RPMI7951 (cell line): ENCODE measurements at regions not wholly inside any gene's neighbourhood (a gene's known extent, or its start where the extent isn't known, plus 50 kb on each side); places are given as distances from the start of the nearest gene placed in this dataset.
"Not testable (repeated sequence)": the region's sequence is repeated elsewhere in the genome, so short reads cannot be mapped to it uniquely, and the experiment has no call there.

Source experiments
- DNase-seq: peaks from one replicate; pipeline ENCODE4 v3.0.0-alpha.2; 2012; ENCODE audit warnings: low read depth

DNA sequence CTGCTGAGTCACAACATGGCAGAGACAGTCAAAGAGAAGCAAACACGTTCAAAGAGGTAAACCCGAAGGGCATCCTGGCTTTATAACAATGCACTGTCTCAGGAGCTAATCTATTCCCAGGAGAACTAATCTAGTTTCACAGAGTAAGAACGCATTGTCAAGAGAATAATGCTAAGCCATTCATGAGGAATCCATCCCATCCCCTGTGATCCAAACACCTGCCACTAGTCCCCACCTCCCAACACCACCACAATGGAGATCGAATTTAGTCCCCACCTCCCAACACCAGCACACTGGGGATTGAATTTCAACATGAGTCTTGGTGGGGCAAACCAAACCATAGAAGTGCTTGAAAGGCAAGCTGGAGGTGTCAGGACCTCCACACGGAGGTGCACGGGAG, 231.5 kb upstream of the ID4 start:
- no peak for DNase-seq

DNA sequence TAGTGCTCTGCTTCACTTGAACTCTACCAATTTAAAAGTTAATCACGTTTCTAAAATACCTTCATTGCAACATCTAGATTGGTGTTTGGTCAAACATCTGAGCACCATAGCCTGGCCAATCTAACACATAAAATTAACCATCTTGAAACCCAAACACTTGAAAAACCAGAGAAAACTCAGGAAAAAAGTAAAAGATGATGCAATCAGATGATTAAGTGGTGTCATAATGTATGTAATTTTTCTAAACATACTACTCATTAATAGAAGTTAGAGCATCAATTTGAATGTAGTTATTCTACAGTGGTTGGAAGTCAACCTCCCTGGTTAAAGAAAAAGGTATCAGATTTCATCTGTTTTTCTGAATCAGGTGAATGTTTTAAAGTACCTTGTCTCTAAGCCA, 228.6 kb upstream of the ID4 start:
- no peak for DNase-seq

DNA sequence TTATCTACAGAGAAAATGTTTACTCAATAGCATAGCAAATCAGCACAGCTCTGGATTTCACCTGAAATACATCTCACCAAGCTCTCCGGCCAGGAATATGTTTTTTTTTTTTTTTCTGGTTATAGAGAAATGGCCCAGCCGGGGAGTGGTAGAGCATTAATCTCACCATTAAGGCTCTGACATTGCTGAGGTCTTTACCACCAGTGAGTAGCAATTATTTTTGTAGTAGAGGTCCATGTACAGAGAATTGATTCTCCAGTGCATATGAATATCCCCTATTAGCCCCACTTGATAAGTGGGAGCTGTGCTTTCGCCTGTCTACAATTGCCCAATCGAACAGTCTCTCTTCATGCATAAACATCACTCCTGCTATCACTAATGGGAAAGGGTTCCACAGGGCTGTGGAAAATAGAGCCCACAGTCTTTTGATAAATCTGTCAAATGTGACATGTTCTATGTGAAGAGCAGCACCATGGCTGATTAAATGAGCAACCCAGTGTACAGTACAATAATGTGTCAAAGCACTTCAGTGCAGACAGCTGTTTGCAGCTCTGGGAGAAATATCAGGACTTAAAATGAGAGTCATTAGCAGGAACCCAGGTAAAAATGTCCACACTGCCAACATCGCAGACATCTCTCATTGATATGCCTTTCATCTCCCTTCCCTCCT, 227.1 kb upstream of the ID4 start:
- no peak for DNase-seq

DNA sequence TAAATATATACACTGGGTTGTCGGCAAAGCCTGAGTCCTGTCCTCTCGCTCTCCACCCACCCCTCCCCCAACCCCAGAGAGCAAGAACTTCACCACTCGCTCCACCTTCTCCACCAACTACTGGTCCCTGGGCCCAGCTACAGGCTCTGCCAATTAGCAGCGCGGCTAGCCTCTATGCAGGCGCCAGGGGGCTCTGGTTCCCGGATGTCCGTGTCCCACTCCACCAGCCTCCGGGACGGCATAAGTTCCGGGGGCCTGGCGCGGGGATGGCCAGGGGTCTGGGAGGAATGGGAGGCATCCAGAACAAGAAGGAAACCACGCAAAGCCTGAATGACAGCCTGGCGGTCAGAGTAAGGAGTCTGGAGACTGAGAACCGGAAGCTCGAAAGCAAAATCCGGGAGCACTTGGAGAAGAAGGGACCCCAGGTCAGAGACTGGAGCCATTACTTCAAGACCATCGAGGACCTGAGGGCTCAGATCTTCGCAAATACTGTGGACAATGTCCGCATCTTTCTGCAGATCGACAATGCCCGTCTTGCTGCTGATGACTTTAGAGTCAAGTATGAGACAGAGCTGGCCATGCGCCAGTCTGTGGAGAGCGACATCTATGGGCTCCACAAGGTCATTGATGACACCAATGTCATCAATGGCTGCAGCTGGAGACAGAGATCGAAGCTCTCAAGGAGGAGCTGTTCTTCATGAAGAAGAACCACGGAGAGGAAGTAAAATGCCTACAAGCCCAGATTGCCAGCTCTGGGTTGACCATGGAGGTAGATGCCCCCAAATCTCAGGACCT, 224.3 kb upstream of the ID4 start:
- DNase-seq, result not testable (repeated sequence)

DNA sequence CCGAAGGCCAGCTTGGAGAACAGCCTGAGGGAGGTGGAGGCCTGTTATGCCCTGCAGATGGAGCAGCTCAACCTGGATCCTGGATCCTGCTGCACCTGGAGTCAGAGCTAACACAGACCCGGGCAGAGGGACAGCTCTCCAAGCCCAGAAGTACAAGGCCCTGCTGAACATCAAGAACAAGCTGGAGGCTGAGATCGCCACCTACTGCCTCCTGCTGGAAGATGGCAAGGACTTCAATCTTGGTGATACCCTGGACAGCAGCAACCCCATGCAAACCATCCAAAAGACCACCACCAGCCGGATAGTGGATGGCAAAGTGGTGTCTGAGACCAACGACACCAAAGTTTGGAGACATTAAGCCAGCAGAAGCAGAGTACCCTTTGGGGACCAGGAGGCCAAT, 223.5 kb upstream of the ID4 start:
- no peak for DNase-seq

DNA sequence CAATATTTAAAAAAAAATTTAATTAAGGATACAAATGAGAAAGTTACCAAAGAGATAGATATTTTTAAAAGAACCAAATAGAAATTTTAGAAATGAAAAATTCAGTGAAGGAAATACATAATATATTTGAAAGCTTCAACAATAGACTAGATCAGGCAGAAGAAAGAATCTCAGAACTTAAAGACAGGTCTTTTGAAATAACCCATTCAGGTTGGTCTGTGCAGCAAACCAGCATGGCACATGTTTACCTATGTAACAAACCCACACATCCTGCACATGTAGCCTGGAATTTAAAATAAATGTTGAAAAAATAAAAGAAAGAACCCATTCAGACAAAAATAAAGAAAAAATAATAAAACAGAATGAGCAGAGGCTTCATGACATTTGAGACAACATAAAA, 221.1 kb upstream of the ID4 start:
- DNase-seq, result no peak

DNA sequence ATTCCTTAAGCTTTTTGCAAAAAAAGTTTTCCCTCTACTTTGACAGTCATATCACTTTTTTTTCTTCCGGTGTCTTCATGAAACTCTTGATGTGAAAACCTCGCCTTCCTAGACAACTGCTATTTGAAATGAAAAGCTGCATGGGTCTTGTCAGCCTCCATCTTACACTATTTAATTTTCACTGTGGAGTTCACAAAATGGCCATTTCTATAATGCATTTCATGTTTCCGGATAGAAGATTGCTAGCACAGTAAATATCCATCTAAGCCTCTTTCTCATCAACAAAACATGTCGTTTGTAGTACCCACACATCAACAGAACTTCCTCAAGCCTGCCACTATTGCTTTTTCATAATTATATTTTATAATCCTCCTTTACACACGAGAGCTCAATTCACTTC, 204.9 kb upstream of the ID4 start:
- DNase-seq, result no peak

DNA sequence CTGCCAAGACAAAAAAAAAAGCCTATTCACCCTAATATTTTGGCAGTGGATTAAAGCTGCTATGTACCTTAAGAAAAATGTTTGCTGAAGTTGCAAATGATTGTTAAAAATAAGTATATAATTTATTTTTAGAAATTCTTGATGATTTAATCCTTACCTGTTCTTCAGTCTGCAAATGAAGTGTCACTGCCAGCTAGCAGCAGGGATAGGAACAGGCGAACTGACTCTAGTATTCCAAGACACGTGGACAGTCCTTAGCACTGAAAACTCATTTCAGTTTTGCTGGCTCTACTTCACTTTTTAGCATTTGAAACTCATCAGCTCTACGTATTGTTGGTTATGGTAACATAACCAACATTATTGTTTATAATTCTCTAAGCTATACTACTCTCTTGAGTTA, 204.4 kb upstream of the ID4 start:
- no peak for DNase-seq

DNA sequence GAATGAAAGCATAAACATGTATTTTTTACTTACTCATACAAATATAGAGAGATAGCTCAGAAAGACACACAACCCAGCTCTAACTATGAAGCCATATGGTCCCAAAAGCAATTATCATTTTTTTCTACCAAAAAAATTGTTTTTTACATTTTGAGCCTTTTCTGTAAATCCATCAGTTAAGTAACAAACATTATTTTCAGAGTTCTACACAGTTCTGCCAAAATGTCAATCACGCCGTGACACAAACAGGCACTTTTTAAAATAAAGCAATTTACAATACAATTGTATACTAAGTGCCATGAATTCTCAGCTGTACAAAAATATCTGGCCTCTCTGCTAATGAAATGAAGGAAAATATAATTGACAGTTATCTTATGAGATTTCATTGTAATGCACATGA, 201.4 kb upstream of the ID4 start:
- DNase-seq, result no peak

DNA sequence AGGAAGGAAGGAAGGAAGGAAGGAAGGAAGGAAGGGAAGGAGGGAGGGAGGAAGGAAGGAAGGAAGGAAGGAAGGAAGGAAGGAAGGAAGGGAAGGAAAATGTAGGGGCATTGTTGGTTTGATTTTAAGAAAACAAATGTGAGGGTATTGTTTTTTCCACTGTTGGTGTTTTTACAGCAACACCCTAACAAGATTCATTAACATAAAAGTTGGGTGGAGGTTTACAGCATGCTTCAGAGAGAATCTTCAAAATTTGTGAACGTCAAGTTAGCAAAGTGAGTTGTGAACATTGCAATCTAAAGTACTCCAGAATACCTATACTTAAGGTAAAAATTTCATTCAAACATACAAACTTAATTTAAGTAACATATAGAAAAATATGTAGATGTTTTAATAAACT, 200.2 kb upstream of the ID4 start:
- DNase-seq, result no peak

DNA sequence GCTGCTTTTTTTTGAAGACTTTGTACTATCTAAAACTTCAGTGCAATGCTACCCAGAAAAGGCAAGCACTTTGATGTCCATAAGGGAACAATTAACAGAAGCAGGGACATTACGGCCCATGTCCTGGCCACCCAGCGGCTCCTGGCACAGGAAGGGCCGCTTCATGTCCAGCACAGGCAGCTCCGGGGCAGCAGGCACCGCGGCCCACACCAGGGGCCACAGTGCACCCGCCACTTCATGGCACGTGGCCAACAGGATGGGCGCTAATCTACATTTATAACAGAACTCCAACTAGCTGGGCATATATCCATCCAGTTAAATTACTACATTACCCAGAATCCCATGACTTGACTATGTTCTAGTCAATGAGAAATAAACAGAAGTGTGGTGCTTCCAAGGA, 198.2 kb upstream of the ID4 start:
- no peak for DNase-seq

DNA sequence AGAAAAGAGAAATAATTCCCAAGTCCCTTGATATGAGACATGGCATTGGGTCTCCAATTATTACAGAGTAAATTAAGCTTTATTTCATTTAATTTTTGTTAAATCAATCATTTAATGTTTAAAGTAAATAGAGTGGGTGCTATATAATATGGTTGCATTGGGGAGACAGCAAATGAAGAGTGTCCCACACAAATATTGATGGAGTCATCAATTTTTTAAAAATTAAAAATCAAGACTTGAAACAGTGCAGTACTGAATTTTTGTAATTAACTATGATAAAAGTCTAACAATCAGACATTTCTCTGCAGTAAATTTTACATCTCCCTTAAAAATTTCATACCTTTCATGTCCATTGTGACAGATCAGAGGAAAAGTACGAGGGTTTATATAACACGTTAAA, 193.9 kb upstream of the ID4 start:
- DNase-seq, result no peak

DNA sequence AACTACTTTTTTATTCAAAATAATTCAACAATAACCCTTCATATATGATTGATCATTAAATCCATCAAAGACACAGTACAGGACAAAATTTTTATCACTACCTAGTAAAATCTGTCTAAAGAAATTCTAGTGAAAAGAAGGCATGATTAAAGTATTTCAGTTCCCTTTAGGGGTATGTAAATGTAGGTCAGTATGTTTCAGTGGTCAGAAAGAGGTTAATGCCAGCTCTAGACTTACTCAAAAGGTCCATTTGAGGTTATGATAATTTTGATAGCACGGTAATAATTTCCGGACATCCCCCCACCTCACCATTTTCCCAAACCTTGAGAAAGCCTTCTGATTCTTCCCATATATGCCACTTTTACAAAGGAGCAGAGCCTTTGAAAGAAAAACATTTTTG, 193.5 kb upstream of the ID4 start:
- no peak for DNase-seq

DNA sequence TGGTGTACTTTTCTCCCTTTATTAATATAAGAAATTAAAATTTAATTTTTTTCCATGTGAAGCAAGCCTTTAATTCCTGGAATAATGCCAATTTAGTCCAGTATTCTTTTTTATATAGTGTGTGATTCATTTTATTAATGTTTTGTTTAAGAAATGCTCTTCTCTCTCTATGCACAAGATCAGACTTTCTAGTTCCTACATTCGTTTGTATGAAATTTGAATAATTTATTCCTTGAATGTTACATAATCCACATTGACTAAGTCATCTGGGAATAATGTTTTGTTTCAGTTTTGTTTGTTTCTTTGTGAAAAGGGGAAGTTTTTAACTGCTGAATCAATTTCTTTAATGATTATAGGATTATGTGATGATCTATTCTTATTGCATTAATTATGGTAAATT, 181.4 kb upstream of the ID4 start:
- no peak for DNase-seq

DNA sequence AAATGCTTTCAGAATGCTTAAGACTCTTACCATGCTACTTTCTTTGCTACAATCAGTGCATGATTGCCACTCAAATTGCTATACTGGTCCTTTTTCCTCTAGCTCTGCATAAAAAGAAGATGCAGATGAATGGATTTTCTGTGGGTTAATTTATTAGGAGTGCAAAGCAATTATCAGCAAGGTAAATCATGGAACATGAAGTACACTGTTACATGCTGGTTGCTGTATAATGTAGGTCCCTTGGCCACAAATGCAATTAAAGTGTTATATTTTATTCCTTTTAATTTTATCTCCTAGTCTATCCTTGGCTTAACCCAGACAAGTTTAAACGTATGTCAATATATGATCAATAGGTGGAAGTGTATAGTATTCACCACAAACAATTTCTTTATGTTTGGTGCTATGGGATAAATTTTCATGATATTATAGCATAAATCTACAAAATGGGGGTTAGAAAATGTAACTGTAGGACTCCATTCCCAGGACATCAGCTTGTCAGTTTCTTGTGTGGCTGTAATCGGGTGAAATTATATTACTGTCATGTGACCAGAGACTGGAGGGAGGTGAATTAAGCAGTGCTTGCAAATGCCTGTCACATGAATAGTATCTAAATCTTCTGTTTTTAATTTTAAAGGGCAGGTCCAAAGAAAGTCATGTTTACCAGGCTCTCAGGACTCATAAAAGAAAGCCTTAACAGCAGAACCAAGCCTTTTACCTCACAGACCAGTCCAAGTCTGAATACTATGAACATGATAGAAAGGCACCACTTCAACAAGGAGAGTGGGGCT, 176.9 kb upstream of the ID4 start:
- DNase-seq, result no peak

DNA sequence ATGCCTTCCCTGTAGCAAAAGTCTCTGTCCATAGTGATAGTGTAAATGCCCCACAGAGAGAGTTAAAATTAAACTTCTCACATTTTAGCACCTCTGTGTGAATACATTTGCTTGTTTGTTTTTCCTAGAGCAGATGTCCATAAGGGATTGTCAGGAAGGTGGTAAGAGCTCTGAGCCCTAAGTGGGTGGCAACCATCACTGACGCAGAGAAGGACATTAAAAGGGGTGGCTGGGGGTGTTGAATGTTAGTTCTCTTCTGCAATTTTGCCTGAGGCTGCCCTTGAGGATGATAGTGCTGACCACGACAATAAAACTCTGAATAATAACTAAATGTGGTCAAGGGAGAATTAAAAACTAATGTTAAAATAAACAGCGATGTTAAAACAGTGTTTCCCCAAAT, 174.3 kb upstream of the ID4 start:
- DNase-seq, result no peak

DNA sequence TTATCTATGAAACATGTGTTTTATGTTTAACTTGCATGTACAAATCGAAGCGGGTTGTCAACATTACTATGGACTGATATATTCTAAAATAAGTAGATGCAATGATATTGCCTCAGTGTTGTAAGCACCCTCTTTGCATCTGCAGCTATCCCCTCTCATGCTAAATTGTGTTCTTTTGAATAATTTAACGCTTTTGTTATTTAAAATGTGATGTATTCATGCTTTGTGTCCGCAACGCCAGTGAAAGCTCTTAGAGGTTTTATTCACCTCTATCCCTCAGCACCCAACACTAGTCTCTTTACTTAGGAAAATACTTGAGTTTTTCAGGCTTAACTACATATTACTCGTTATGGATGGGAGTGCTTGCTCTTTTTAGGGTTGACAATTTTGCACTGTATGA, 173.7 kb upstream of the ID4 start:
- DNase-seq, result no peak

DNA sequence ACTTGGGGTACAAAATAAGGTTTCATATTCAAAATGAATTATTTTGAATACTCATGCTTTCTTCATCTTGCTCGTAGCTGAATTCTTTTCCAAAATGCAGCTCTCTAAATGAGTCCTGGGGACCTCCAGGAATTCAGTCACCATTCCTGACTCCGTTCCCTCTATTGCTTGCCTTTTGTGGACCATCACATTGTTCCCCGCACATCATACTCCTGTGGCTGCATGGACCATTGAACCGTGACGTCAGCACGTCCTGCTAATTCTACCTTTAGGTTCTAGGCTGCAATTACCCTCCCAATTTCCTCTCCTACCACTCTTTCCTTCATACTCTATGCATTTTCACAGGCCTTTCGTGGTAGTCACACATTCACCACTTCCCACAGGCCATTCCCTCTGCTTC, 173.1 kb upstream of the ID4 start:
- no peak for DNase-seq

DNA sequence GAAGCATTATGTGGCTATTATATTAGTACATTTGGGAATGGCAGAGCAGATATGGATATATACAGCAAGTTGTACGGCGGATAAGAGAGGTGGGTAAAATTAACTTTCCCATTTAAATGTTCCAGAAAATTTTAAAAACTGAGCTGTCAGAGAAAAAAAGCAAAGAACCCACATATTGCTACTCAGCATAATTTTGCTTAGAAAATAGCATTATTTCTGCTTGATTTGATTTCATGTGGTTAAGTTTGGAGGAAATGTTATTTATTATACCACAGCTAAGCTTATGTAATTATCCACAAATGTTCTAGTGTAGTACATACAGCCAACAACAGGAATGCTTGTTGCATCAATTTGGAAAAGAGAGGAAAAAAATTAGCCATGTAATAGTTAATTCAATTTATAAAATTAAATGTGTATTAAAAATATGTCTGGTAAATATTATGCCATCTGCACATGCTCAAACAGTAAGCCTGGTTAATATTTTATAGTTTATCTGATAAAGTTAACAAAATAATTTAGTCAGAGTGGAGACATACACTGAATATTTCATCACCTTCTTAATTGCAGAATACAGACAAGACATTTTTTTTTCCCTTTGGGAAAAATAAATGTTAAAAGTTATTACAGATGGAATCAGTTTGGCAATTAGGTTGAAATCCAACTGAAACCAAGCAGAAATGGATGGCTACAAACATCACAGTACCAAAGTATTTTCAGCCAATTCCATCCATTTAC, 172.1 kb upstream of the ID4 start:
- DNase-seq, result no peak

DNA sequence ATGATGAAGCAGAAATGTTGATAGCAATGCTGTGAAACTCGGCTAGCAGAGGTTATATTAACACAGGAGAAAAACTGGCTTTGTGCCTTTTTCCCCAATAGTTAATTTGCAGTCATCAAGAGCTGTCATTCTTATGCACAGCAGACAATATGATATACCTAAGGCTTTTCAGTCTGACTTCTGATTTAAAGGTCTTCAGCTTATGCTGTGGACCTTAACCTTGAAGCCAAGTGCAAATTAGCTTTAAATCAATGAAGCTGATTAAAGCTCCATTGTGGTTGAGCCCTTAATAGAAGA, 171.6 kb upstream of the ID4 start:
- DNase-seq, result no peak

DNA sequence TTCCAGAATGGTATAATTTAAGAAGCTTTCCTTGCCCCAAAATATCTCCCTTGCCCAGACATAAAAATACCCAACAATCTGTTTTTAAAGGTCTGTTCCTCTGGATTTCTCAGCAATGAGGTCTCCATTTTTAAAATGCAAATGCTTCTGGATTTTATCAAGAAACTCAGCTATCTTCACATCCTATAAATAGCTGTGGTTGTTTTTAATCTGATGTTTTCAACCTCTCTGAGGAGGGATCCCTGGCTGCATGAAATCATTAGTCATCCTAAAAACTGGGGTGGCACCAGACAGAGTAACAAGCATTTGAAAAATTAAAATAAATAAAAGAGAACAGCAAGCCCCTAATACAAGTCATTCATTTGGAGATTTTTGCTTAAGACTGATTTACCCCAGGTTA, 168.5 kb upstream of the ID4 start:
- no peak for DNase-seq

DNA sequence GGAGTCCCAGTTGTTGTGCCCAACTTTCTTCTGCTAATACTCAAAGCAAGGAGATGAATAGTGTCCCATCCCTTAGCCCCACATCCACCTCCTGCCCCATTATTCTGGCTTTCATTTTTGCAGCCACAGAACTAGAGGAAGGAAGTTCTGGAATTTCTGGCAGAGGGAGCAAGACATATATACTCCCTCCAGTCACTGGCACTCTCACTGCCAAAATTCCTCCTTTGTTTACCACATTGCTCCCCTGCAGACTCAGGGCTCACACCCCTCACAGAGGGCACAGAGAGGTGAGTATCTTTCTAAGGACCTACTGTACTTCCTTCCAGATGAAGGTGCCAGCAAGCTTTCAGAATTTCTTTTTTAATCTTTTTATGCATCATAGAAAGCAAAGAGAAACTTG, 168.0 kb upstream of the ID4 start:
- no peak for DNase-seq

DNA sequence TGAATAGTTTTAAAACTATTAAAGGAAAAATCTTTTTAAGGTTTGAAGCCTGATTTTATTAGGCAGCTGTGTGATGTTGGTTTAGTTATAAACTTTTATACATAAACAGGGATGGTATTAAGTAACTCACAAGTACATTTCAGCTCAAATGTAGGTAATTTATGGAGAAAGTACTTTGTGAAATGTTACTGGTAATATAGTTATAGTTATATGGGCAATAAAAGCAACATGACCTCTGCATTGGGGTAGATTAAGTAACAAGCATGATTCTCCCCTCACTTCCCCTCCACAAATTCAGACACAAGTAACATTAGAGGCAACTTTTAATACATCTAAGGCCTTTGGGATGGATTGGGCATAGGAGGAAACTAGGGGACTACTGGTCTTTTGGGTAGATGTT, 154.3 kb upstream of the ID4 start:
- no peak for DNase-seq
